ENCODE measurements at regions not wholly inside any gene's neighbourhood (a gene's known extent, or its start where the extent isn't known, plus 50 kb on each side); places are given as distances from the start of the nearest gene placed in this dataset.

GRCh38 chr7:98565103-98565502 lies 52.0 kb upstream of the NPTX2 start:
- DNase-seq (ENCODE audit: low read depth): no peak

GRCh38 chr7:98562871-98563495 lies 54.1 kb upstream of the NPTX2 start:
- DNase-seq (ENCODE audit: low read depth): no peak

GRCh38 chr7:98562381-98562823 lies 54.7 kb upstream of the NPTX2 start:
- no peak for DNase-seq (ENCODE audit: low read depth)

- DNase-seq (ENCODE audit: low read depth): no peak
Measured at GRCh38 chr7:98559958-98560357, 57.1 kb upstream of the NPTX2 start.

- no peak for DNase-seq (ENCODE audit: low read depth)
Measured at GRCh38 chr7:98559219-98559618, 57.9 kb upstream of the NPTX2 start.

- DNase-seq (ENCODE audit: low read depth): no peak
Measured at GRCh38 chr7:98557538-98558031, 59.5 kb upstream of the NPTX2 start.

GRCh38 chr7:98556288-98556687 lies 60.8 kb upstream of the NPTX2 start:
- no peak for DNase-seq (ENCODE audit: low read depth)

- no peak for DNase-seq (ENCODE audit: low read depth)
Measured at GRCh38 chr7:98555403-98555802, 61.7 kb upstream of the NPTX2 start.

- no peak for DNase-seq (ENCODE audit: low read depth)
Measured at GRCh38 chr7:98553666-98554065, 63.4 kb upstream of the NPTX2 start.

GRCh38 chr7:98551611-98552273 lies 65.3 kb upstream of the NPTX2 start:
- DNase-seq (ENCODE audit: low read depth): no peak

- no peak for DNase-seq (ENCODE audit: low read depth)
Measured at GRCh38 chr7:98548971-98549370, 68.1 kb upstream of the NPTX2 start.

- DNase-seq (ENCODE audit: low read depth): no peak
Measured at GRCh38 chr7:98548370-98548769, 68.7 kb upstream of the NPTX2 start.

GRCh38 chr7:98541101-98541500 lies 76.0 kb upstream of the NPTX2 start:
- DNase-seq (ENCODE audit: low read depth): no peak

- DNase-seq (ENCODE audit: low read depth): no peak
Measured at GRCh38 chr7:98539865-98540264, 77.2 kb upstream of the NPTX2 start.

GRCh38 chr7:98536803-98537202 lies 80.3 kb upstream of the NPTX2 start:
- no peak for DNase-seq (ENCODE audit: low read depth)

GRCh38 chr7:98534493-98534892 lies 82.6 kb upstream of the NPTX2 start:
- no peak for DNase-seq (ENCODE audit: low read depth)

- no peak for DNase-seq (ENCODE audit: low read depth)
Measured at GRCh38 chr7:98531717-98532116, 85.4 kb upstream of the NPTX2 start.

GRCh38 chr7:98528079-98528478 lies 89.0 kb upstream of the NPTX2 start:
- DNase-seq (ENCODE audit: low read depth): no peak

GRCh38 chr7:98526059-98526458 lies 91.0 kb upstream of the NPTX2 start:
- no peak for DNase-seq (ENCODE audit: low read depth)

GRCh38 chr7:98521089-98521692 lies 95.9 kb upstream of the NPTX2 start:
- DNase-seq (ENCODE audit: low read depth): no peak

GRCh38 chr7:98520356-98520951 lies 96.6 kb upstream of the NPTX2 start:
- no peak for DNase-seq (ENCODE audit: low read depth)

- DNase-seq (ENCODE audit: low read depth): no peak
Measured at GRCh38 chr7:98518159-98518947, 98.7 kb upstream of the NPTX2 start.
